ENCODE measurements at regions not wholly inside any gene's neighbourhood (a gene's known extent, or its start where the extent isn't known, plus 50 kb on each side); places are given as distances from the start of the nearest gene placed in this dataset.
"Not testable (repeated sequence)": the region's sequence is repeated elsewhere in the genome, so short reads cannot be mapped to it uniquely, and the experiment has no call there.

DNA sequence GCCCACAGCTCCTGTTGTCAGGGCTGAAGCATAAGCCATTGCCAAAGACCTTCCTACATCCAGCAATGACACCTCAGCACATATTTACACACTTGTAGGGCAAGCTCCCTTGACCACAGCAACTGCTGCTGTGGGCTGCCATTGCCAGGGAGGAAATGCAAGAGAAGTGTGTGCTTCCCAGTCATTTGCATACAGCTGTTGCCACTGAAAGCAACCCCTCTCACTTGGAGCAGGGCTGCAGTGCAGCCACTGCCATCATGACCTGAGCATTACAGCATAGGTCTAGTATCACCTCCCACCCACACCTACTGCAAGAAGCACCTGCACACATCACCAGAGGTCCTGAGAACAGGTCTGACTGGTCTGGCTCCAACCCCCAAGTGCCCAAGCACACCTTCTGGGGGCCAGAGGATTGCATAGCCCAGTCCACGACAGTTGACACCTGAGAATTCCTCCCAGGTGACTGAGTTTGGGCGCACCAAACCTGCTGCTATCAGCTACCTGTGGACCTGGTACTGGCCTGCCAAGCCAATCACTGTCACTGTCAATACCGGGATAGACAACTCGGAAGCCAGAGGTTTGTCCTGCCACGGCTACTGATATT, 636.5 kb upstream of the SLIT2 start:
- TF ChIP-seq POLR2A (IDR thresholded peaks at IDR 0.05; ENCODE audit: low read depth, low read length) (no peak), TAF1 (IDR thresholded peaks at IDR 0.05; ENCODE audit: borderline replicate concordance, low read depth, low read length) (no peak), POLR2AphosphoS5 (IDR thresholded peaks at IDR 0.05; ENCODE audit: low read depth, low read length) (no peak)
- no peak for FAIRE-seq
- DNase-seq (ENCODE audit: insufficient read length), result no peak

DNA sequence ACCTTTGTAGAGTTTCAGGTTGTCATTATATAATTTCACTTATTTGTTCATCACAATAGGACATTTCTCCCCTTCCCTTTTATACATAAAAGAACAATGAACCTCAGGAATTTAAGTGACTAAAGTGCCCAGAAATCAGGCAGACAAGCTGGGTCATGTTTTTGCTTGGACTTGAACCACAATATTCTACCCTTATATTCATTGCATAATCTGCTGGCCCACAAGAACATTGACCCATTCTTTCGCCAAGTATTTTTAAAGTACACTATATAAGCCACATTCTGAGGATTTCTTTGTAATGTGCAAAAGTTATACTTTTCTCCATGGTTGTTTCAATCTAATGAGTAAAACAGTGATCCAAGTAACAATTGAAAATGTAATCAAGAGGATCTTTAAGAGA, 637.5 kb upstream of the SLIT2 start:
- FAIRE-seq (no peak), DNase-seq (ENCODE audit: insufficient read length) (no peak)
- TF ChIP-seq TAF1 (IDR thresholded peaks at IDR 0.05; ENCODE audit: borderline replicate concordance, low read depth, low read length), result no peak

DNA sequence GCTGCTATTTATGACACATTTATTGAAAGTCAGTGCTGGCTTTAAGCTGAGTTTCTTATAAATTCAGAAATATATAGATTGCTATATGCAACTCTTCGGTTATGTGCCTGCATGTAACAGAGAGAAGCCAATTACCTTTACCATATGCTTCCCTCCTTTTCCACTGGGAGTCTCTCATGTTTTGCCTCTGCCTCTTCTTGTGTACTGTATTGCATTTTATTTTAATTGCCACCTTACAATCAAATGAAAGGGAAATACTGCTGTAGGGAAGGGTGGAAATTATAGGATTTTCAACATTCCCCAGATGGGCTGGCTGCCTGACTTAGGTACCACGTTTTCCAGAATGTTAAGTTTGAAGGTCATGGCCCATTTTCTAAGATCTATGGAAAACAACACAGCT, 655.4 kb upstream of the SLIT2 start:
- DNase-seq (ENCODE audit: insufficient read length) (no peak), FAIRE-seq (no peak)
- TF ChIP-seq POLR2A (IDR thresholded peaks at IDR 0.05; ENCODE audit: low read depth, low read length), result no peak
- no peak for TF ChIP-seq TAF1 (IDR thresholded peaks at IDR 0.05; ENCODE audit: borderline replicate concordance, low read depth, low read length)
- no peak for TF ChIP-seq POLR2AphosphoS5 (IDR thresholded peaks at IDR 0.05; ENCODE audit: low read depth, low read length)

DNA sequence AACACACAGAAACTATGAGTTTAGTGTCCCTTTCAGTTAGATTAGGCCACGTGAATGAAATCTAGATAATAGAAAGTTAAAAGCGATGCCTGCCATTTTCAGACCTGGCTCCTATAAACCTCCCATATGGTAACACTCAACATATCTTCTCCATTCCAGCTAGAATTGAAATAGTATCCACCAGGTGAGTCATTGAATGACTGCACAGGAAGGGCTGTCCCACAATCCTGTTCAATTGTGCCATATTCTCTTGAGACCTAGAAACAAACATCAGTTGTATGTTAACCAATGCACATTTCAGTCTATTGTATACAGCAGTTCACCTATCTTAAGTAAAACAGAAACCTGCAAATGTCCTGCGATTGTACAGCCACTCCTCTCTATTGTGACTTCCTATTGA, 659.3 kb upstream of the SLIT2 start:
- FAIRE-seq (no peak), DNase-seq (ENCODE audit: insufficient read length) (no peak)
- TF ChIP-seq POLR2AphosphoS5 (IDR thresholded peaks at IDR 0.05; ENCODE audit: low read depth, low read length) (no peak), TAF1 (IDR thresholded peaks at IDR 0.05; ENCODE audit: borderline replicate concordance, low read depth, low read length) (no peak), POLR2A (IDR thresholded peaks at IDR 0.05; ENCODE audit: low read depth, low read length) (no peak)

DNA sequence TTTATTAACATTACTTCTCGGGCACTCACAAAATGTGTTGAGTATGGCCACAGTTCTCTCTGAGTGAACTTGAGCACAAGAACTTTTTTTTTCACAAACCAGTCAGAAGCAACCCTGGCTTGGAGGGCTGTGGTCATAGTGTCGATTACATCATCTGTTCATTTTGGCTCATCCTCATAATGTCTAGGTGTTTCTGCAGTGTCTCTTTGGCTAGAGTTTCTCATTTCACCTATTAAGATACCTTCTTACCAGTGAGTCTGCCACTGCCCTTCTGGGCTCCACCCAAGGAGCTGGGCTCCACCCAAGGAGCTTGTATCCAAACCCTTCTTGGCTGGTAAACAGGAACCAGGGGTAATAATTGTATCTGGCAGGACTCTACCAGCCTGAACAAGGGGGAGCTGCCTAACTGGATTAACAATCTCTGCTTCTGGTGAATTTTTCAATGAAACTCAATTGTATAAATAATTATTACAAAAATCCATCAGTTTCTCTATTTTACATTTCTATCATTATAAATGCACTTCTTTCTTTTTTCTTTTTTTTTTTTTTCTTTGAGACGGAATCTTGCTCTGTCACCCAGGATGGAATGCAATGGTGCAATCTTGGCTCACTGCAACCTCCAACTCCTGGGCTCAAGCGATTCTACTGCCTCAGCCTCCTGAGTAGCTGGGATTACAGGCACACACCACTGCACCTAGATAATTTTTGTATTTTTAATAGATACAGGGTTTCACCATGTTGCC, 667.7 kb upstream of the SLIT2 start:
- TF ChIP-seq POLR2AphosphoS5 (IDR thresholded peaks at IDR 0.05; ENCODE audit: low read depth, low read length), result no peak
- TF ChIP-seq TAF1 (IDR thresholded peaks at IDR 0.05; ENCODE audit: borderline replicate concordance, low read depth, low read length), result no peak
- TF ChIP-seq POLR2A (IDR thresholded peaks at IDR 0.05; ENCODE audit: low read depth, low read length), result no peak
- FAIRE-seq (no peak), DNase-seq (ENCODE audit: insufficient read length) (no peak)

DNA sequence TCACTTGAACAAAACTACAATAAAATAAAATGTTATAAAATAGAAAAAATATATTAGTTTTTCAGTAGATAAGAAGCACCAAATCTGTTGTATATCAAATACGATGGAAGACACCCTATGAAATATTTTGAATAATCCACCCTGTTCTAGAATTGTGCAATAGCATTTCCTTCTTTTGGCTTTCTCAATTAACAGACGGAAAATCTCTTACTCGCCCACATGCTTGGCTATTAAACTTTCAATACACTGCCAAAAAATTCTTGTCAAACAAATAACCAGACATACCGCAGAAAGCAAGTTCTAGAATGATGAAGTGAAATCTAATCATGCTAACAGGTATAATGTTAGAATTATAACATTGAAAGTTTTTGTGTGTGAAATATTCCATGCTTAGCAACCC, 671.6 kb upstream of the SLIT2 start:
- no peak for FAIRE-seq
- no peak for DNase-seq (ENCODE audit: insufficient read length)
- TF ChIP-seq POLR2A (IDR thresholded peaks at IDR 0.05; ENCODE audit: low read depth, low read length), result no peak
- no peak for TF ChIP-seq TAF1 (IDR thresholded peaks at IDR 0.05; ENCODE audit: borderline replicate concordance, low read depth, low read length)
- no peak for TF ChIP-seq POLR2AphosphoS5 (IDR thresholded peaks at IDR 0.05; ENCODE audit: low read depth, low read length)

DNA sequence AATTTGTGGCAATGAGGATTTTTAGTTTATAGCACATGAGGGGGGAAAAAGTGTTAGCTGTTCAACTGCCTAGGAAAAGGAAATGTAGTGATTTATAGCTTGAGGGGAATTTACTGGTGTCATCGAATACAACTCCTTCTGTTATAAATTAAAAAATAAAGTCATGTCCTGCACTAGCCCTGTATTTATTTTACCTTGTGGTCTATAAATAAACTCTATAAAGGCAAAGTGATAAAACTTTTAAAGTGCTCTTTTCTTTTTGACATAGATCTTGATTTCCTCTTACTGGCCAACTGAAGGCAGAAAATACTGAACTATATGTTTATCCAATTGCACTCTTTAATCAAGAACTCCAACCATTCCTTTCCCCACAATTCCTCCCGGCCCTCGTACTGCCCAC, 672.1 kb upstream of the SLIT2 start:
- TF ChIP-seq POLR2AphosphoS5 (IDR thresholded peaks at IDR 0.05; ENCODE audit: low read depth, low read length) (no peak), POLR2A (IDR thresholded peaks at IDR 0.05; ENCODE audit: low read depth, low read length) (no peak), TAF1 (IDR thresholded peaks at IDR 0.05; ENCODE audit: borderline replicate concordance, low read depth, low read length) (no peak)
- no peak for FAIRE-seq
- no peak for DNase-seq (ENCODE audit: insufficient read length)

DNA sequence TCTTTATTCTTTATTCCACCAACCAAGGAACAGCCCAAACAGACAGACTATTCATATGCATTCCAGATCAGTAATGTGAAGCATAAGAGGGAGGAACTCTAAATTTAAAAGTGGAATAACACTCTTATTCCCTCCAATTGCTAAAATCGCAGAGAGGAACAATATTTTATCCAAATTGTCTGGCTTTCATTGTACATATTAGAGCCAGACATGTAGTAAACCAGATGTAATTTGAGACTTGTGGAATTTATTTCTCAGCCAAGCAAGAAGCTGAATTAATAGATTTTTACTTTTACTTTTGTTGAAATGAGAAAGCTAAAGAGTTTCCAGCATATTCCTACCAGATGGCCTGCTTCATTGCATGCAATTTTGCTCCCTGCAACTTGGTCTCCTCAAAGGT, 674.6 kb upstream of the SLIT2 start:
- no peak for TF ChIP-seq TAF1 (IDR thresholded peaks at IDR 0.05; ENCODE audit: borderline replicate concordance, low read depth, low read length)
- TF ChIP-seq POLR2AphosphoS5 (IDR thresholded peaks at IDR 0.05; ENCODE audit: low read depth, low read length), result no peak
- TF ChIP-seq POLR2A (IDR thresholded peaks at IDR 0.05; ENCODE audit: low read depth, low read length), result no peak
- FAIRE-seq, result no peak
- DNase-seq (ENCODE audit: insufficient read length), result no peak

DNA sequence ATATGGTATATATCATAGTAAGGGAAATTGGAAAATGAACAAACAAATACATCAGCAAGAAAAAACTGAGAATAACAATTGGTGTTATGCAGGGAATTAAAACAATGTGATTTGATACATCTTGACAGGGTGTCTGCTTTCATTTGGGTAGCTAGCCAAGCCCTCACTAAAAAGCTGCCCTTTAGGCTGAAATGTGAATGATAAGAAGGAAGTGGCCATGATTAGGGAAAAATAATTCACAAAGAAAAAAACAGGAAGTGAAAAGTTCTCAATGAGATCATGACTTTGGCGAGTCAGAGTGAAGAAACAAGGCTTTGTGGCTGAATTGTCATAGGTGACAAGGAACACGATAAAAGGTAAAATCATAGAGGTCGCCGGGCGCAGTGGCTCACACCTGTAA, 675.8 kb upstream of the SLIT2 start:
- TF ChIP-seq POLR2AphosphoS5 (IDR thresholded peaks at IDR 0.05; ENCODE audit: low read depth, low read length), result no peak
- FAIRE-seq, result no peak
- no peak for DNase-seq (ENCODE audit: insufficient read length)

DNA sequence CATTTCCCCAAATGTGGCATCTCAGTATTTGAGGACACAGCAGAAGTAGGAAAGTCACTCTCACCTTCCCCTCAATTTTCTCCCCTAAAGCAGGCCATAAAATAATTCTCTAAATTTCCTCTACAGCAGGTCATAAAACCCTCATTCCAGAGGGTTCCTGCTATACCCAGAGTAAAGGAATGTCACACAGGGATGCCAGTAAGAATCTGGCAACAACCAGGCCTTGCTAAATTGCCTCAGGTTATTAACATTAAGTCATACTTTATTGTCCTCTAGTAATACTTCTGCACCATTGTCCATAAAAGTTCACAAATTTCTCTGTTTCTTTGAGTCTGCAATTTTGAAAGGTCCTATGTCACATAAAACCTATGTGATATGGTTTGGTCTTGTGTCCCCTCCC, 685.7 kb upstream of the SLIT2 start:
- no peak for TF ChIP-seq POLR2A (IDR thresholded peaks at IDR 0.05; ENCODE audit: low read depth, low read length)
- TF ChIP-seq POLR2AphosphoS5 (IDR thresholded peaks at IDR 0.05; ENCODE audit: low read depth, low read length), result no peak
- no peak for TF ChIP-seq TAF1 (IDR thresholded peaks at IDR 0.05; ENCODE audit: borderline replicate concordance, low read depth, low read length)
- DNase-seq (ENCODE audit: insufficient read length) (no peak), FAIRE-seq (no peak)

DNA sequence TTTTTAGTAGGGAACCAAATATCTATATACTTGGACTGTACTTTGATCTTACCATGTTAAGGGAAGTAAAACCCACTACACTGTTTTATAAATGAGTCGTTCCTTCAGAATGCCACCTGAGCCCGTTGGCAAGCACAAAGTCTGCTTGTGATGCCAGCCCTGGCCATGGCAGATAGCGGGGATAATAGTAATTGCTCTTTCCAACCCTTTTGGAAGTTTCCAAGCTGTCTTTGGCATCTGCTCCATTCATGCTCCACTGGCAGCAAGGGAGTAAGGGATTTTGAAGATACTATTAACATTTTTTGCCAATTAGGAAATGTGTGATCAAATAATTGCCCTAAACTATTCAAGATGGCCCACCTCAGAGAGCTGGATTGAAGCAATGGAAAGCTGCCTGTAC, 689.2 kb upstream of the SLIT2 start:
- DNase-seq (ENCODE audit: insufficient read length) (no peak), FAIRE-seq (no peak)
- TF ChIP-seq POLR2AphosphoS5 (IDR thresholded peaks at IDR 0.05; ENCODE audit: low read depth, low read length), result no peak
- TF ChIP-seq TAF1 (IDR thresholded peaks at IDR 0.05; ENCODE audit: borderline replicate concordance, low read depth, low read length), result no peak
- no peak for TF ChIP-seq POLR2A (IDR thresholded peaks at IDR 0.05; ENCODE audit: low read depth, low read length)

DNA sequence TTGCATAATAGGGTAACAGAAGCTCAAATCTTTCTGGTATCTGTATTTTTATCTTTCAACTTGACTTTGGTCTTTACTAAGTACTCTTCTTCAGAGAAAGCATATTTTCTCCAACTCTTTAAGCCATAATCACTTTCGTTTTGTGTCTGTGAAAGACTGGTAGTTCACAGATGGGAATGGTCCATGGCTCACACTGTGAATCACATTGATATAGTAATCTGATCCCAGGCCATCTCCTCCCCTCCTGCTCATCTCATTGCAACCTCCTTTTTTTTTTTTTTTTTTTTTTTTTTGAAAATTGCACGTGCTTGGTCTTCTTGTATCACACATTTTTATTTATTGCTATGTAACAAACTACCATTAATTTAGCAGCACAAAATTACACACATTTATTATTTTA, 694.5 kb upstream of the SLIT2 start:
- DNase-seq (ENCODE audit: insufficient read length), result no peak
- FAIRE-seq, result no peak
- TF ChIP-seq TAF1 (IDR thresholded peaks at IDR 0.05; ENCODE audit: borderline replicate concordance, low read depth, low read length) (no peak), POLR2AphosphoS5 (IDR thresholded peaks at IDR 0.05; ENCODE audit: low read depth, low read length) (no peak), POLR2A (IDR thresholded peaks at IDR 0.05; ENCODE audit: low read depth, low read length) (no peak)

DNA sequence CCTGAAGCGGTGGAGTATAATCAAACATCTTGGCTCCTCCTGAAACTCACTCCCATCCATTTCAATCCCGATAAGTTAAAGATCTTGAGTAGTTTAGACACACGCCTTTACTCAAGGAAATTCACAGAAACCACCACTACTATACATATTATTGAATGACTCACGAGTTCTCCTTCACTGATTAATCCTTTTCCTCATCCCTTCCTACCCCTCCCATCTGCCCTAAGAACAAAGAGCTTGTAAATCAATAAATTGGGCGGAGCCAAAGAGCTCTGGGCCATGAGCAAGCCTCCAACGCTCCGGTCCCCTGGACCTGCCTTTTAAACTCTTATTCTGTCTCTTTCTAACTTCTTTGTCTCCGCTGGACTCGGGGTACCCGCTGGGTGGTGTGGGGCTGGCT, 695.4 kb upstream of the SLIT2 start:
- not testable (repeated sequence) for DNase-seq (ENCODE audit: insufficient read length); FAIRE-seq
